NCI-H510A (cell line): ENCODE measurements at regions not wholly inside any gene's neighbourhood (a gene's known extent, or its start where the extent isn't known, plus 50 kb on each side); places are given as distances from the start of the nearest gene placed in this dataset.
"Not testable (repeated sequence)": the region's sequence is repeated elsewhere in the genome, so short reads cannot be mapped to it uniquely, and the experiment has no call there.

ENCODE experiments used
- DNase-seq: peaks from one replicate; lab custom pipeline; 2025; lab: John Stamatoyannopoulos, UW

DNA sequence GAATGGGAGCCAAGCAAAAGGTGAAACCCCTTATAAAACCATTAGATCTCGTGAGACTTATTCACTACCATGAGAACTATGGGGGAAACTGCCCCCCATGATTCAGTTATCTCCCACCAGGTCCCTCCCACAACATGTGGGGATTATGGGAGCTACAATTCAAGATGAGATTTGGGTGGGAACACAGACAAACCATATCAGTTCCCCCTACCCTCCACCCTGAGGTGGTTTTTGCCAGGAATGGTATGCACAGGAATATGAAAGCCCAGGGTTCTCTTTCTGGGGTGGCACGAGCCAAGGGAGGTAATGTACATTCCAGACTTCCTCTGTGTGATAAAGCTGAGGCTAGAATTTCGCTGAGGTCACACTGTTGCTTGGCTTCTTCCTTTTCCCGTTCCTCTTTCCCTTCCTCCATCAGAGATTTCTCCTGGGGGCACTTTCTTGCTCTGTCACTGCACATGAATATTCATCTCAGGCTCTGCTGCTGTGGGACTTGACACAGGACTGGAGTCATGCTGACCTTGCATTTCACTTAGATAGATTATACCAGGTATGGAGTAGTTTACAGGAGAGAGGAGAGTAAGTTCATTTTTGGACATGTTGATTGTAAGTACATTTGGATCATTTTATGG lies 347.0 kb upstream of the MTPN start:
- no peak for DNase-seq

DNA sequence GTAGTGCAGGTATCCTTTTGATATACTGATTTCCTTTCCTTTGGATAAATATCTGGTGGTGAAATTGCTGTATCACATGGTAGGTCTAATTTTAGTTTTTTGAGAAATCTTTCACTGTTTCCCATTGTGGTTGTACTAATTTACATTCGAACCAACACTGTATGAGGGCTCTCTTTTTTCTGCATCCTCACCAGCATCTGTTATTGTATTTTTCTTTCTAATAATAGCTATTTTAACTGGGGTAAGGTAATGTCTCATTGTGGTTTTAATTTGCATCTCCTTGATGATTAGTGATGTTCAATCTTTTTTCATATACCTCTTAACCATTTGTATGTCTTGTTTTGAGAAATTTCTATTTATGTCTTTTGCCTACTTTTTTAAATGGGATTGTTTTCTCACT lies 335.4 kb upstream of the MTPN start:
- no peak for DNase-seq

DNA sequence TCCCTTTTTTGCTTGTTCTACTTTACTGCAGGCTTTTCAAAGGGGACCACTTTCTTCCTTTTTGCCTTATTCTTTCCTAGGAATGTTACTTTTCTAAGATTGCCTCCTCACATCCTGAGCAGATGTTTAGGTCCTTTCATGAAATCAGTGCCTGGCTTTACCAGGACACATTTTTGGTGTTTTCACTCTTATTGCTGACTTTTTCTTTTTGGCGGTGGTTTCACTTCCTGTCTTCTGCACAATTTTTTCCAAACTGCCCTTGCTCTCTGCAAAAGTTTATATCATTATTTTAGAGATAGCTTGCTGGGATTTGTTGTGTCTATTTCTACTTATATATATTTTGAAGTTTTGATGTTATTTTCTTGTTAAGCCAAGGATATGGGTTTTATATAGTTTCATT lies 332.2 kb upstream of the MTPN start:
- DNase-seq, result no peak

- no peak for DNase-seq
Observed at GRCh38 chr7:136308230-136308629, 331.1 kb upstream of the MTPN start.

DNA sequence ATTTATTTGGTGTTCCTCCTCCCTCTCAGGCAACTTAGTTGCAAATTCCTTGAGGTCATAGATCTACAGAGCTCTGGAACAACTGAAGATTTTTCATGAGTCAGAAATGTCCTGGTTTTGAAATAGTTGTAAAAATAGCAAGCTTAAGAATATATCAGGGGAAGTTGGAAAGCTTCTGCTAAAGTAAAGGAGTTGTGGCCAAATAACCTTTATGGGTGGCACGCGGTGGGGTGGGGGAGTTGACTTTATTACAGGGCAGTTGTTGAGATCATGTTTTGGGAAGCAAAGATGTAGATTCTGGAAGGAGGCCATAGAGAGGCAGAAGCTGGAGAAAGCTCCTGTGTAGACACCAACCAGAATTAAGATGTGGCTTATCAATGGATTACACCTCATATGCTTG lies 326.0 kb upstream of the MTPN start:
- DNase-seq, result no peak

- DNase-seq, result no peak
Observed at GRCh38 chr7:136302049-136302448, 324.9 kb upstream of the MTPN start.

DNA sequence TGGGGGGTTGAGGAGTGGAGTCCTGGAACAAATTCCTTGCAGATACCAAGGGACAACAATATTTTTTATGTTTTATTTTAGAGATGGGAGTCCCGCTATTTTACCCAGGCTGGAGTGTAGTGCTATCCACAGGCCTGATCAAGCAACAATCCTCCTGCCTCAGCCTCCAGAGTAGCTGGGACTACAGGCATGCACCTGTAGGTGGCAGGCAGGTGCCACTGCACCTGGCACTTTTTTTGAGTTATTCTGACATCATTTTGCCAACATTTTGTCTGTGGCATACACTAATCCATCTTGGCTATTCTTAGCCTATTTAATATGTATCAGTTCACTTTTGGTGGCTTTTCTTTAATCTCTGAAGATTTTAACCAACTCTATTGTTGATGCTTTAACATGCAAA lies 317.8 kb upstream of the MTPN start:
- DNase-seq, result no peak

- no peak for DNase-seq
Observed at GRCh38 chr7:136293841-136294391, 316.8 kb upstream of the MTPN start.

DNA sequence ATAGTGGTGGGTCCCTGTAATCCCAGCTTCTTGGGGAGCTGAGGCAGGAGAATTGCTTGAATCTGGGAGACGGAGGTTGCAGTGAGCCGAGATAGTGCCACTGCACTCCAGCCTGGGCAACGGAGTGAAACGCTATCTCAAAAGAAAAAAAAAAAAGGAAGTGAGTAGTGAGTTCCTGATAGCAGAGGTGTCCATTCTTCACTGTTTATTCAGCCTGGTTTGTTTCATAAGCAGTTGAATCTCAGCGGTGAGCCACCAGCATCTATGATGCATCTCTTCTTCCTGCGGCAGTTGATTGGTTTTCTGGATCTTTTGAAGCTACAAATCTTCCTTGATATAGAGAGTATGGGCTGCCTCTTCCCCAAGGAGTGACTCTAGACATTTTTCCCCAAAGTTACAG lies 316.1 kb upstream of the MTPN start:
- no peak for DNase-seq

DNA sequence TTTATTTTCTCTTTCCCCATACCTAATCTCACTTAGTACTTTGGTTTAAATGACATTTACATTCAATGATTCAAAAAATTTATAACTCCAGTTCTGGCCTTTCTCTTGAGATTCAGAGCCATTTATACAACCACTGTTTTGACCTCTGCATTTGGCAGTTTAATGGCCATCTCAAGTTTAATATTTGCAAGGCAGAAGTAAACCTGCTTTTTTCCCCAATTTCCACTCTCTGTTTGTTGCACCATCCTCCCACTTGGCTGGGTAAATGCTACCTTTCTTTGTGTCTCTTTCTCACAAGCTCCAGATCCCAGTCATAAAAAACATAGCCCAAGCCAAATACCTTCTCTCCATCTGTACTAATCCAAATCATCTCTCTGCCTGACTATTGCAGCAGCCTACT lies 315.2 kb upstream of the MTPN start:
- no peak for DNase-seq

DNA sequence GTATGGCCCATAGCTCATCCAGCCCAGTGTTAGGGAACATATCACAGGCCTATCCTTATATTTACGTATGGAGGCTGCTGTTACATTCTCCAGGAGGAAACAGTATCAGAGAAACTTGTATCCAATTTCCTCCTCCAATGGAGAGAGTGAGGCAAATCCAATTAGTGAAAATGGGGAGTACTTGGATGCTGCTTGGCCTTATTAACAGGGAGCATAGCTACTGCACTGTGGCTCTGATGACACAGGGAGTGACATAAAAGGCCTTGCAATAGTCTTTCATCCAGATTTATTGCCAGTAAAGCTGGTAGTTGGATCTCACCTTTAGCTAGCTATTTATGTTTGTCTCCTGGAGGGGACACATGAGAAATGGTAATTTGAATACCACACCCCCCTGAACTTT lies 313.2 kb upstream of the MTPN start:
- no peak for DNase-seq

- no peak for DNase-seq
Observed at GRCh38 chr7:136278057-136278456, 300.9 kb upstream of the MTPN start.

- no peak for DNase-seq
Observed at GRCh38 chr7:136275794-136276193, 298.6 kb upstream of the MTPN start.

GRCh38 chr7:136274636-136275345 lies 297.6 kb upstream of the MTPN start:
- no peak for DNase-seq

GRCh38 chr7:136272934-136273333 lies 295.8 kb upstream of the MTPN start:
- DNase-seq, result no peak

DNA sequence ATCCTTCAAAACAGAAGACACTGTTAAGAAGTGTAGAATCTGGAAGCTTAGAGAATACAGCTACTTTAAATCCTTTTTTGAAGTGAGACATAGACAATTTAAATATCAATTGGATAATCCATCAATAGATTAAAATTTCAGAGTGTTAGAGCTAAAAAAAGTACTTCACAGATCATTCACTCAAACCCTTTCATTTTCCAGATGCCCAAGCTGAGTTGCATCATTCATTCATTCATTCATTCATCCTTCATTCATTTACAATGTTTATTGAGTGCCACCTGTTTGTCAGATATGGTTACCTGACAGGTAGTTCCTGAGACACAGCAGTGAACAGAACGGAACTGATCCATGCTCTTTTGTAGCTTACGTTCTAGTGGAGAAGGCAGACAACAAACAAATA lies 290.7 kb upstream of the MTPN start:
- DNase-seq, result no peak

DNA sequence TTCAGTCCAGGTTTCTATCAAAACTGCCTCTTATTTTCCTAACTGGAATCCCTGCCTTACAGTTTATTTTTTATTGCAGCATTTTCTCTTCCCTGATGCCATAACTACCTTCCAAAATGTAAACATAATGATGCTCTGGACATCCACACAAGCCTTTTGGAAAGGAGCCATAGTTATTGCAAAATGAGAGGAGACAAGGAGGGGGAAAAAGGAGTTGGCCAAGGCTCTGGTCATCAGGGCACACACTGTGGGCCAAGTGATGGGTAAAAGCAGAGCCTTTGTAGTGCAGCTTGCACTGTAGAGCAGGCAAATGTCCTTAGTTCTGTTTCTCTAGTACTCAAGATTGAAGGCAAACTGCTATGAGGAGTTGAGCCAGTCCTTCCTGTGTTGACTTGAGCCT lies 289.3 kb upstream of the MTPN start:
- DNase-seq, result no peak

GRCh38 chr7:136264304-136264703 lies 287.1 kb upstream of the MTPN start:
- not testable (repeated sequence) for DNase-seq

DNA sequence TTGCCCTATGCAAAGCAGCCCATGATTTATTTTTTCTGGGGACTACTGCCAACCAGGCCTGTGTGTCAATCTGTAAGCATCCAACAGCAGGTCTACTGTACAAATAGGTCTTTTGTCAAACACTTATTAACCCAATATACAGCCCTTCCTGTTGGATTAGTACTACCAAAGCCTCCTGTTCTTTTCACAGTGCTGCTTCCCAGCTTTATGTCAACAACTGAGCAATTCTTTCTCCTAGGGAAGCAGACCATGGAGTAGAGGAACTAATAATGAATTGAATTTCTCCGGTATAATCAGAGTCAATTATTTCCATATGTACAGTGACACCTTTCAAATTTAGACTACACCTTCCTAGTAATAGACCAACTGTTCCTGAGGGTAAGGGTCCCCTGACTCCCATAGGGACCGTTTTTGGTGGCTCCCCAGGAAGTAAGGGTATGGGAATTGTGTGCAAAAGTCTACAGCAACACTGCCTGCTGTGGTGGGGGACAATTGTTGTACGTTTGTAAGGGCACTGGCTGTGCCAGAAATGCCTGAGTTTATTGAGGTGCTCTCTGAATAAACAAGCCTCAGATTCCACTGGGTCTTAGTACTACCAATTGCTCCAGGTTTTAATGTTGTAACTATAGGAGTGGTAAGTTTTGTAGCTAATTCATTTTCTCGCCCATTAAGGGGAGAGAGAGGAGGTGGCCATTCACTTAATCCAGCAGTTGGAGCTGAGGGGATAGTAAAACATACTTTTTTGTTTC lies 286.1 kb upstream of the MTPN start:
- not testable (repeated sequence) for DNase-seq

DNA sequence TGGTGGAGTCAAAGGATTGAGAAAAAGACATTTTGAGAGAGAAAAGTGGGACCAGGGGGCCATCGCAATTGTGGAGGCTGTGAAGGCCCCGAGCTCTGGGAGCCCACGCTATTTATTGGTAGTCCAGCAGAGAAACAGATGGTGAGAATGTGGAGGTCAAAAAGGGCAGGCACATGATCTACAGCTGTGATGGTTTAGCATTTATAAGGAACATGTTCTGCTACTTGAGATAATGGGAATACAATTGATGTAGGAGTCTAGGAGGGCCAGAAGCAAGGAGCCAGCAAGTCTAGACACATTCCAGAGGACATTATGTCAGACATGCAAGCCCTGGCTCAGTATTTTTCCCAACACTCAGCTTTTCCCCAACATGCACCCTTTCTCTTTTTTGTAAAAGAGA lies 283.4 kb upstream of the MTPN start:
- DNase-seq, result not testable (repeated sequence)

DNA sequence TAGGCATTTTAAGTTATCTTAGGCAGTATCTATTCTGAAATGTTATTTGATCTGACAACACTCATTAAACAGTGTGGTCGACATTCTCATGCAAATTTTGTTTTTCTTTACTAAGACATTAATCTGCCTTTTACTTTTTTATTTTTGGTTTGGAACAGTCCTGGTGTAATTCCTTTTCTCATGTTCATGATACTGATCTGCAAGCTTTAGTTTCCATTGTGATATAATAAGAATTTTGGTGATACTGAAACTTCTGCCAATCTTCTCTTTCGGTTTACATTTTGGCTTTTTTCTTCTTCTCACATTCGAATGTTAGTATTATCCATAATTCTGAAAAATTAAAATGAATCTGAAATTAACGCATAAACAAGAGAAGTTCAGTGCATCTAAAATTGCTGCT lies 281.9 kb upstream of the MTPN start:
- no peak for DNase-seq

GRCh38 chr7:136256491-136256890 lies 279.3 kb upstream of the MTPN start:
- DNase-seq, result no peak

DNA sequence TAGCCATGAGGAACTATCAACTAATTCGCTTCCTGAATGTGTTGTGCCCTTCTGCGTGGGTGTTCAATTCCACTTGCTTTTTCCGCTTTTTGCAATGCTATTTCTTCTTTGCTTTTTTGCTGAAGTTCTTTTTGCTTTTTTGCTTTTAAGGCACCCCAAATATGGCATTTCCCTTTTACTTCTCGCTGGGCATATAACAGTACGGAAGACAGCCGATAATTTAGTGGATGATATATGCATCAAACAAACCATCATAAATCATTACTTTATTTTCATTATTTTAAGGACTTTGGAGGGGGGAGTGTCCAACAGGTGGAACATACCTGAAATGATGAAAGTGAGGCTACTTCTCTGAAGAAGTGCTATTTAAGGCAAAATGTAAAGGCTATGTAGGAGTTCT lies 277.0 kb upstream of the MTPN start:
- DNase-seq, result no peak
